ENCODE measurements at regions not wholly inside any gene's neighbourhood (a gene's known extent, or its start where the extent isn't known, plus 50 kb on each side); places are given as distances from the start of the nearest gene placed in this dataset.

DNA sequence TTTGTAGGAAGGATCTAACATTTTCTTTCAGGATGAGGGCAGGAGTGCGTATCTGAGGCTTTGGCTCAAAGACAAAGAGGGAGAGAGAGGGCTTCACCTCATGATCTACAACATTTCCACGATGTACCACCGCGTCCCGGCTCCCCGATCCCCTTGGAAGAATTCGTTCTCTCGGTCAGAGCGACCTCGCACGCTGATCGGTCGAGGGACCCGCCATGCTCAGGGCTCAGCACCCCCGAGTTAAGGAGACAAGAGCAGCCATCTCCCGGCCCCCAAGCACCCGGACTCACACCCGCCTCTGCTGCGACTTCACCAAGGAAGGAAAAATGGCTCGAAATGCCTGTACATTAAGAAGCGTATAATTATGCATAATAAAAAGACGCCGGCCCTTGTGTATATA lies 89.5 kb upstream of the RPL38 start:
- TF ChIP-seq POLR2AphosphoS5 (IDR thresholded peaks at IDR 0.05; ENCODE audit: borderline replicate concordance, low read depth, low read length), result no peak
- no peak for TF ChIP-seq FOXP2 (optimal IDR thresholded peaks at IDR 0.05; ENCODE audit: control extremely low read depth, extremely low read length, insufficient read depth)
- no peak for TF ChIP-seq EZH2 (IDR thresholded peaks at IDR 0.05)
- no peaks in the 10 kb centered on the region for H3K9me3 ChIP-seq (ENCODE audit: low read depth, low read length)
- no peak overlapping the region for H3K4me3 ChIP-seq

GRCh38 chr17:74114881-74115470 lies 88.5 kb upstream of the RPL38 start:
- Histone ChIP-seq H3K27ac (no peak overlapping the region), H3K36me3 (ENCODE audit: insufficient read depth, low read length) (no peaks in the 10 kb centered on the region), H3K9ac (ENCODE audit: insufficient read length) (no peak overlapping the region), H3K9me3 (ENCODE audit: low read depth, low read length) (no peaks in the 10 kb centered on the region), H3K4me3 (no peak overlapping the region)
- no peak for DNase-seq (ENCODE audit: low read depth, low spot score)
- TF ChIP-seq POLR2AphosphoS5 (IDR thresholded peaks at IDR 0.05; ENCODE audit: borderline replicate concordance, low read depth, low read length) (no peak), EZH2 (IDR thresholded peaks at IDR 0.05) (no peak), FOXP2 (optimal IDR thresholded peaks at IDR 0.05; ENCODE audit: control extremely low read depth, extremely low read length, insufficient read depth) (no peak)

More for the DNA sequence above, 89.5 kb upstream of the RPL38 start:
- H3K36me3 ChIP-seq (ENCODE audit: insufficient read depth, low read length), result no peaks in the 10 kb centered on the region
- DNase-seq (ENCODE audit: low read depth, low spot score), result no peak
- no peak overlapping the region for H3K9ac ChIP-seq (ENCODE audit: insufficient read length)
- H3K27ac ChIP-seq, result no peak overlapping the region

GRCh38 chr17:74115586-74115985 lies 87.9 kb upstream of the RPL38 start:
- no peaks in the 10 kb centered on the region for H3K9me3 ChIP-seq (ENCODE audit: low read depth, low read length)
- H3K27ac ChIP-seq, result no peak overlapping the region
- H3K4me3 ChIP-seq, result no peak overlapping the region
- TF ChIP-seq POLR2AphosphoS5 (IDR thresholded peaks at IDR 0.05; ENCODE audit: borderline replicate concordance, low read depth, low read length) (no peak), FOXP2 (optimal IDR thresholded peaks at IDR 0.05; ENCODE audit: control extremely low read depth, extremely low read length, insufficient read depth) (no peak), EZH2 (IDR thresholded peaks at IDR 0.05) (no peak)
- no peak overlapping the region for H3K9ac ChIP-seq (ENCODE audit: insufficient read length)
- no peaks in the 10 kb centered on the region for H3K36me3 ChIP-seq (ENCODE audit: insufficient read depth, low read length)
- no peak for DNase-seq (ENCODE audit: low read depth, low spot score)

GRCh38 chr17:74116087-74116717 lies 87.3 kb upstream of the RPL38 start:
- no peak for DNase-seq (ENCODE audit: low read depth, low spot score)
- no peak overlapping the region for H3K4me3 ChIP-seq
- H3K36me3 ChIP-seq (ENCODE audit: insufficient read depth, low read length), result no peaks in the 10 kb centered on the region
- H3K9ac ChIP-seq (ENCODE audit: insufficient read length), result no peak overlapping the region
- H3K9me3 ChIP-seq (ENCODE audit: low read depth, low read length), result no peaks in the 10 kb centered on the region
- no peak for TF ChIP-seq EZH2 (IDR thresholded peaks at IDR 0.05)
- TF ChIP-seq FOXP2 (optimal IDR thresholded peaks at IDR 0.05; ENCODE audit: control extremely low read depth, extremely low read length, insufficient read depth), result no peak
- no peak for TF ChIP-seq POLR2AphosphoS5 (IDR thresholded peaks at IDR 0.05; ENCODE audit: borderline replicate concordance, low read depth, low read length)
- H3K27ac ChIP-seq, result no peak overlapping the region

DNA sequence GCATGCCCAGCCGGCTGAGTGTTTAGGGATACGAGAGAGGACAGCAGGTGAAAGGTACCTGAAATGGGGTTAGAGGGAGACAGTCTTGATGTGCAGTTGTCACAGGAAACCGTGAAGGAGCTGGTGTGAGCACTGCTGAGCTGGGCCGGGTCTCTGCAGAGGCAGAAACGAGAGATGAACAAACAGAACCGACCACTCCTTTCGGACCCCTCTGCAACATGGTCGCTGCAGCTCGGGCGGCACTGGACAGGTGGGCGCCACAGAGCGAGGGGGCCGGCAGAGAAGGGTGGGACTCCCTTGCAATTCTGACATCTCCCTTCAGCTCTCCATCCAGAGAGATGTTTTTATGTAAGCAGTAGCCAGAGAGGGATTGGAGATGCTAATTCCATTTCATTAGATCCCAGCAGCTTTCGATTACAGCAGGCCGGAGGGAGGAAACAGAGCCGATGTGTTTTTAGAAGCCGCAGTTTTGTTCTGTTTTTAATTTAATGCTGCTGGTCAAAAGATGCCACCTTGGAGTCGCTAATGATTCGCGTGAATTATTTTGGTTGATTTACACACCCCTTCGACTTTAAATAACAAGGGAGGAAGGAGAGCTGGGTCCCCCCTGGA lies 86.3 kb upstream of the RPL38 start:
- DNase-seq (ENCODE audit: low read depth, low spot score), result no peak
- no peak overlapping the region for H3K9ac ChIP-seq (ENCODE audit: insufficient read length)
- TF ChIP-seq FOXP2 (optimal IDR thresholded peaks at IDR 0.05; ENCODE audit: control extremely low read depth, extremely low read length, insufficient read depth) (no peak), POLR2AphosphoS5 (IDR thresholded peaks at IDR 0.05; ENCODE audit: borderline replicate concordance, low read depth, low read length) (no peak), EZH2 (IDR thresholded peaks at IDR 0.05) (no peak)
- no peak overlapping the region for H3K4me3 ChIP-seq
- no peak overlapping the region for H3K27ac ChIP-seq
- H3K9me3 ChIP-seq (ENCODE audit: low read depth, low read length), result no peaks in the 10 kb centered on the region
- no peaks in the 10 kb centered on the region for H3K36me3 ChIP-seq (ENCODE audit: insufficient read depth, low read length)

DNA sequence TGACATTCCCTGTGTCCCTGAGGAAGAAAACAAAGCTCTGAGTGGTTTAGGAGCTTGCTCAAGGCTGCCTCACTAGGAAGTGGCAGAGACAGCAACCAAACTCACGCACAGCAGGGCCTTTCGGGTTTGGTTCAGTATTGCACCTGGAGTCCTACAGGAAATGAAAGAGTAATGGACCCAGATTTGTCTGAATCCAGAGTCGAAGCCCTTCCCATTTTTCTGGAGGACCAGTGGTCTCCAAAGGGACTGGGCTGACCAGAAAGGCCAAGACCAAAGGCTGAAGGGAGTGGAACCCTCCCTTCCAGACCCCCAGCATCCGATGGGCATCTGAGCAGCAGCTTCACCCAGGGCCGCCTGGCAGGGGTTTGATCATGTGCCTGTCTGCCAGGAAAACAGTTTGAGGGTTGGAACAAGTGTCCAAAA lies 85.5 kb upstream of the RPL38 start:
- H3K4me3 ChIP-seq, result no peak overlapping the region
- no peak overlapping the region for H3K27ac ChIP-seq
- H3K9me3 ChIP-seq (ENCODE audit: low read depth, low read length), result no peaks in the 10 kb centered on the region
- DNase-seq (ENCODE audit: low read depth, low spot score), result no peak
- TF ChIP-seq FOXP2 (optimal IDR thresholded peaks at IDR 0.05; ENCODE audit: control extremely low read depth, extremely low read length, insufficient read depth) (no peak), POLR2AphosphoS5 (IDR thresholded peaks at IDR 0.05; ENCODE audit: borderline replicate concordance, low read depth, low read length) (no peak), EZH2 (IDR thresholded peaks at IDR 0.05) (no peak)
- H3K36me3 ChIP-seq (ENCODE audit: insufficient read depth, low read length), result no peaks in the 10 kb centered on the region
- no peak overlapping the region for H3K9ac ChIP-seq (ENCODE audit: insufficient read length)

DNA sequence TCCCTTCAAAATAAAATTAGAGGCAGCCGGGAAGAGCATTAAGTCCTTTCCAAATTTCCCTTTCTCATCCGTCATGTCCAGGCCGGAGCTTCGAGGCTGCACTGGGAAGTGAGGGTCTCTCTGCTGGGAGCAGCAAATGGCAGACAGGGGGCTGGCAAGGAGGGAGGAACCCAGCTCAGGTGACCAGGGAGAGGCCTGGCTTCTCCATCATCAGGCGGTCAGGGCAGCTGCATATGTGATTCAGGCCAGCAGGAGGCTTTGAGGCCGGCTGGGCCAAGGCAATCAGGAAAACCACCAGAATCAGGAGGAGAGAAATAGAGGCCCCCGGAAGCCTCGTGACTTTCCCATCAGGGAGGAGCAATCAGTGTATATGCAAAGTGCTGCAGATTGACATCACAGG lies 85.0 kb upstream of the RPL38 start:
- Histone ChIP-seq H3K36me3 (ENCODE audit: insufficient read depth, low read length) (no peaks in the 10 kb centered on the region), H3K4me3 (no peak overlapping the region), H3K9ac (ENCODE audit: insufficient read length) (no peak overlapping the region), H3K27ac (no peak overlapping the region), H3K9me3 (ENCODE audit: low read depth, low read length) (no peaks in the 10 kb centered on the region)
- TF ChIP-seq POLR2AphosphoS5 (IDR thresholded peaks at IDR 0.05; ENCODE audit: borderline replicate concordance, low read depth, low read length) (no peak), EZH2 (IDR thresholded peaks at IDR 0.05) (no peak), FOXP2 (optimal IDR thresholded peaks at IDR 0.05; ENCODE audit: control extremely low read depth, extremely low read length, insufficient read depth) (no peak)
- DNase-seq (ENCODE audit: low read depth, low spot score), result no peak

- no peak overlapping the region for H3K27ac ChIP-seq
- no peaks in the 10 kb centered on the region for H3K36me3 ChIP-seq (ENCODE audit: insufficient read depth, low read length)
- no peak for DNase-seq (ENCODE audit: low read depth, low spot score)
- H3K9ac ChIP-seq (ENCODE audit: insufficient read length), result no peak overlapping the region
- H3K4me3 ChIP-seq, result no peak overlapping the region
- TF ChIP-seq POLR2AphosphoS5 (IDR thresholded peaks at IDR 0.05; ENCODE audit: borderline replicate concordance, low read depth, low read length), result no peak
- TF ChIP-seq EZH2 (IDR thresholded peaks at IDR 0.05), result no peak
- no peak for TF ChIP-seq FOXP2 (optimal IDR thresholded peaks at IDR 0.05; ENCODE audit: control extremely low read depth, extremely low read length, insufficient read depth)
- no peaks in the 10 kb centered on the region for H3K9me3 ChIP-seq (ENCODE audit: low read depth, low read length)
Observed at GRCh38 chr17:74119049-74119580, 84.4 kb upstream of the RPL38 start.

Data from SK-N-MC (cell line).